IMR-90 (cell line): ENCODE measurements at regions not wholly inside any gene's neighbourhood (a gene's known extent, or its start where the extent isn't known, plus 50 kb on each side); places are given as distances from the start of the nearest gene placed in this dataset.

ENCODE experiments used
- ATAC-seq: fragments of 200-7000 bp; cut with Tn5 transposase; 2 replicates; pipeline ENCODE4 v1.9.1; 2020; ENCODE audit warnings: low read depth, mild to moderate bottlenecking, moderate library complexity
- BruUV-seq: library from RNA; stranded (reverse); fragments of 400-500 nt; replicated peaks from 2 replicates; lab custom pipeline; 2021; lab: Mats Ljungman, UMichigan
- CTCF ChIA-PET: fragments of 300-600 bp; formaldehyde crosslinking; extraction: SDS; loops from one replicate; lab custom pipeline; 2021; ENCODE audit warnings: antibody characterized with exemption; lab: Yijun Ruan, JAX
- POLR2A ChIA-PET: fragments of 300-600 bp; sonication (Branson Sonifier 250); formaldehyde crosslinking; loops from one replicate; lab custom pipeline; 2022; ENCODE audit warnings: antibody characterized with exemption; ENCODE audit not compliant: unreplicated experiment; lab: Charles Lee
- DNase-seq: peaks from one replicate; pipeline ENCODE4 v3.0.0; 2013
- H2AFZ ChIP-seq: replicated peaks from 2 replicates; pipeline ENCODE3; 2013; ENCODE audit warnings: low read length, mild to moderate bottlenecking; ENCODE audit not compliant: poor library complexity
- H2AK5ac ChIP-seq: 2 replicates; pipeline ENCODE4 v1.6.1; 2013; ENCODE audit warnings: low read depth, low read length, inconsistent platforms
- H2AK9ac ChIP-seq: replicated peaks from 2 replicates; pipeline ENCODE3; 2013; ENCODE audit warnings: mild to moderate bottlenecking, low read depth, low read length, moderate library complexity; ENCODE audit not compliant: poor library complexity
- H2BK120ac ChIP-seq: 2 replicates; pipeline ENCODE4 v1.6.1; 2013; ENCODE audit warnings: low read depth, low read length, inconsistent platforms
- H2BK15ac ChIP-seq: 3 replicates; pipeline ENCODE4 v1.6.1; 2013; ENCODE audit warnings: low read depth, low read length, inconsistent platforms
- H2BK20ac ChIP-seq: 2 replicates; pipeline ENCODE4 v1.6.1; 2013; ENCODE audit warnings: low read depth, mild to moderate bottlenecking, inconsistent platforms, low read length, moderate library complexity
- H2BK5ac ChIP-seq: 2 replicates; pipeline ENCODE4 v1.6.1; 2013; ENCODE audit warnings: mild to moderate bottlenecking, low read depth, low read length, inconsistent platforms; ENCODE audit not compliant: poor library complexity, severe bottlenecking
- H3K14ac ChIP-seq: replicated peaks from 2 replicates; pipeline ENCODE4 v1.6.1; 2013; ENCODE audit warnings: low read depth, low read length, inconsistent platforms
- H3K18ac ChIP-seq: 2 replicates; pipeline ENCODE4 v1.6.1; 2013; ENCODE audit warnings: low read depth, low read length, control low read depth
- H3K23ac ChIP-seq: 2 replicates; pipeline ENCODE4 v1.6.1; 2013; ENCODE audit warnings: low read depth, low read length, inconsistent platforms
- H3K27ac ChIP-seq: 2 replicates; pipeline ENCODE4 v1.5.1; 2013; ENCODE audit warnings: mild to moderate bottlenecking, control low read depth, low read length; ENCODE audit not compliant: insufficient read depth
- H3K27me3 ChIP-seq: 2 replicates; pipeline ENCODE4 v1.6.1; 2013; ENCODE audit warnings: low read length; ENCODE audit not compliant: control insufficient read depth, insufficient read depth
- H3K36me3 ChIP-seq: 2 replicates; pipeline ENCODE4 v1.6.1; 2013; ENCODE audit warnings: low read length, mixed read lengths; ENCODE audit not compliant: control insufficient read depth, insufficient read depth
- H3K4ac ChIP-seq: 2 replicates; pipeline ENCODE4 v1.6.1; 2013; ENCODE audit warnings: low read depth, low read length, inconsistent platforms
- H3K4me1 ChIP-seq: 2 replicates; pipeline ENCODE4 v1.6.1; 2013; ENCODE audit warnings: low read length, mixed read lengths; ENCODE audit not compliant: control insufficient read depth, insufficient read depth
- H3K4me2 ChIP-seq: 2 replicates; pipeline ENCODE4 v1.6.1; 2013; ENCODE audit warnings: low read depth, mild to moderate bottlenecking, control low read depth, low read length, moderate library complexity
- H3K4me3 ChIP-seq: 2 replicates; pipeline ENCODE4 v1.5.1; 2013; ENCODE audit warnings: low read depth, mild to moderate bottlenecking, control low read depth, low read length, moderate library complexity; ENCODE audit not compliant: insufficient read depth
- H3K56ac ChIP-seq: 2 replicates; pipeline ENCODE4 v1.6.1; 2013; ENCODE audit warnings: low read length, inconsistent platforms; ENCODE audit not compliant: insufficient read depth; ENCODE audit errors: extremely low read depth
- H3K79me1 ChIP-seq, 2 experiments: 2 replicates each; pipeline ENCODE4 v1.6.1; 2013; ENCODE audit warnings: low read length in 2 of 2, inconsistent platforms in 1 of 2, low read depth in 1 of 2
- H3K9ac ChIP-seq: 2 replicates; pipeline ENCODE4 v1.6.1; 2013; ENCODE audit warnings: low read depth, low read length, control low read depth
- H3K9me1 ChIP-seq: 2 replicates; pipeline ENCODE4 v1.6.1; 2013; ENCODE audit warnings: low read length, inconsistent platforms; ENCODE audit not compliant: insufficient read depth
- H3K9me3 ChIP-seq: 2 replicates; pipeline ENCODE4 v1.6.1; 2013; ENCODE audit warnings: low read length; ENCODE audit not compliant: control insufficient read depth, insufficient read depth
- H4K20me1 ChIP-seq: 2 replicates; pipeline ENCODE4 v1.6.1; 2013; ENCODE audit warnings: low read length, inconsistent platforms; ENCODE audit not compliant: insufficient read depth
- H4K5ac ChIP-seq: 2 replicates; pipeline ENCODE4 v1.6.1; 2013; ENCODE audit warnings: mild to moderate bottlenecking, low read depth, low read length, control low read depth
- H4K8ac ChIP-seq, 2 experiments: 2 replicates each; pipeline ENCODE4 v1.6.1; 2013; ENCODE audit warnings: low read depth in 2 of 2, low read length in 2 of 2, control low read depth in 1 of 2, inconsistent platforms in 1 of 2
- H4K91ac ChIP-seq: 2 replicates; pipeline ENCODE4 v1.6.1; 2013; ENCODE audit warnings: low read depth, low read length, inconsistent platforms; ENCODE audit not compliant: insufficient read depth
- BHLHE40 ChIP-seq: fragments of 150-350 bp; IDR thresholded peaks from 2 replicates; pipeline ENCODE4 v1.6.1; 2016; ENCODE audit warnings: mild to moderate bottlenecking, low read depth, low read length
- CEBPB ChIP-seq: IDR thresholded peaks from 2 replicates; pipeline ENCODE4 v1.6.1; 2012; ENCODE audit warnings: low read depth, low read length, improper control_type of control experiment
- CHD1 ChIP-seq: IDR thresholded peaks from 2 replicates; pipeline ENCODE4 v1.6.1; 2012; ENCODE audit warnings: low read depth, low read length, improper control_type of control experiment
- CTCF ChIP-seq: conservative IDR thresholded peaks from 2 replicates; pipeline ENCODE4 v1.5.1; 2012; ENCODE audit warnings: mild to moderate bottlenecking, low read depth, low read length, improper control_type of control experiment
- ELK1 ChIP-seq: fragments of 150-350 bp; IDR thresholded peaks from 2 replicates; pipeline ENCODE4 v1.6.1; 2016; ENCODE audit warnings: low read depth, mild to moderate bottlenecking, low read length, moderate library complexity, borderline replicate concordance
- FOS ChIP-seq: fragments of 150-350 bp; IDR thresholded peaks from 2 replicates; pipeline ENCODE4 v1.6.1; 2016; ENCODE audit warnings: low read depth, low read length
- MAFK ChIP-seq: IDR thresholded peaks from 2 replicates; pipeline ENCODE4 v1.6.1; 2012; ENCODE audit warnings: low read depth, low read length, improper control_type of control experiment
- MAZ ChIP-seq: IDR thresholded peaks from 2 replicates; pipeline ENCODE4 v1.6.1; 2012; ENCODE audit warnings: low read depth, mild to moderate bottlenecking, low read length, improper control_type of control experiment, moderate library complexity, borderline replicate concordance
- MXI1 ChIP-seq: IDR thresholded peaks from 2 replicates; pipeline ENCODE4 v1.6.1; 2012; ENCODE audit warnings: low read depth, mild to moderate bottlenecking, low read length, moderate library complexity, borderline replicate concordance
- NFE2L2 ChIP-seq: fragments of 150-350 bp; IDR thresholded peaks from 2 replicates; pipeline ENCODE4 v1.6.1; 2016; ENCODE audit warnings: low read depth, mild to moderate bottlenecking, low read length
- POLR2A ChIP-seq: IDR thresholded peaks from 2 replicates; pipeline ENCODE4 v1.6.1; 2012; ENCODE audit warnings: mild to moderate bottlenecking, low read depth, low read length
- RAD21 ChIP-seq: IDR thresholded peaks from 2 replicates; pipeline ENCODE4 v1.6.1; 2012; ENCODE audit warnings: low read length, improper control_type of control experiment
- RCOR1 ChIP-seq: IDR thresholded peaks from 2 replicates; pipeline ENCODE4 v1.6.1; 2012; ENCODE audit warnings: mild to moderate bottlenecking, low read length, improper control_type of control experiment; ENCODE audit not compliant: insufficient replicate concordance
- RFX5 ChIP-seq: IDR thresholded peaks from 2 replicates; pipeline ENCODE4 v1.8.0; 2012; ENCODE audit warnings: low read depth, mild to moderate bottlenecking, low read length, moderate library complexity
- SMC3 ChIP-seq: fragments of 150-350 bp; IDR thresholded peaks from 2 replicates; pipeline ENCODE4 v1.6.1; 2016; ENCODE audit warnings: low read depth, mild to moderate bottlenecking, antibody characterized with exemption, low read length, moderate library complexity
- USF2 ChIP-seq: fragments of 150-350 bp; IDR thresholded peaks from 2 replicates; pipeline ENCODE4 v1.6.1; 2017; ENCODE audit warnings: mild to moderate bottlenecking, antibody characterized with exemption, low read length, low read depth
- WGBS, 2 experiments: methylation state at CpG; one replicate each; pipeline versions ENCODE4 v1.1.5 to v1.1.7; 2013; ENCODE audit warnings: missing lambda C conversion rate in 2 of 2; ENCODE audit not compliant: insufficient read length in 1 of 2; ENCODE audit errors: extremely low coverage in 2 of 2; 5-methylcytosine and 5-hydroxymethylcytosine counted together
- dilution Hi-C: fragments of 300-500 bp; cut with HindIII; formaldehyde crosslinking; loops from one replicate; pipeline ENCODE4 v1.14.3; 2018; ENCODE audit warnings: low sequenced_read_pairs; ENCODE audit not compliant: unreplicated experiment
- in situ Hi-C: fragments of 300-500 bp; cut with MboI; formaldehyde crosslinking; loops from 3 replicates; pipeline ENCODE4 v1.14.3; 2019; ENCODE audit warnings: low sequenced_read_pairs, inconsistent platforms, mixed read lengths
- intact Hi-C: fragments of 100-400 bp; cut with micrococcal nuclease; formaldehyde crosslinking; loops from 2 replicates; pipeline ENCODE4 v1.10.0; 2022

- intact Hi-C loops (no loop called here), in situ Hi-C loops (no loop called here), dilution Hi-C loops (no loop called here)
- peaks cover 20% of the 10 kb centered on the region; the same call in 1 of the 2 replicates for H3K9me3 ChIP-seq
- no peak overlapping the region for H3K56ac ChIP-seq
- no peak overlapping the region for H3K27ac ChIP-seq
- H2AFZ ChIP-seq = no peak overlapping the region
- no peaks in the 10 kb centered on the region for H3K4me1 ChIP-seq
- no peaks in the 10 kb centered on the region for H3K9me1 ChIP-seq
- no peaks in the 10 kb centered on the region for H3K27me3 ChIP-seq
- no peak overlapping the region for H3K4me3 ChIP-seq
- H3K18ac ChIP-seq = no peak overlapping the region
- no peak overlapping the region for H3K14ac ChIP-seq
- no peak overlapping the region for H3K4ac ChIP-seq
- H3K9ac ChIP-seq = no peak overlapping the region
- TF ChIP-seq MAZ (no peak), NFE2L2 (no peak), RFX5 (no peak), BHLHE40 (no peak), RAD21 (no peak), RCOR1 (no peak), CEBPB (no peak), MXI1 (no peak), CHD1 (no peak), CTCF (no peak), MAFK (no peak), FOS (no peak), SMC3 (no peak), POLR2A (no peak), USF2 (no peak), ELK1 (no peak)
- H2BK5ac ChIP-seq = no peak overlapping the region
- H2AK9ac ChIP-seq = no peak overlapping the region
- H2BK15ac ChIP-seq = no peak overlapping the region
- no peak overlapping the region for H2BK120ac ChIP-seq
- no peak for DNase-seq
- H3K23ac ChIP-seq = no peak overlapping the region
- POLR2A ChIA-PET = no interaction called here
- H3K79me1 ChIP-seq = no peaks in the 10 kb centered on the region
- 77% methylated on average over 10 of the region's 35 CpGs; no CpG with 5 or more reads in 1 of the 2 experiments for WGBS, 2 experiments
- H4K8ac ChIP-seq = no peak overlapping the region
- no peak for ATAC-seq
- no peak overlapping the region for H2AK5ac ChIP-seq
- CTCF ChIA-PET = no interaction called here
- no peaks in the 10 kb centered on the region for H3K36me3 ChIP-seq
- H4K5ac ChIP-seq = no peak overlapping the region
- H2BK20ac ChIP-seq = no peak overlapping the region
- no peaks in the 10 kb centered on the region for H4K20me1 ChIP-seq
- H3K4me2 ChIP-seq = no peak overlapping the region
- BruUV-seq = no TSS peak
- no peak overlapping the region for H4K91ac ChIP-seq
Measured at GRCh38 chr17:22692066-22692805, 999.9 kb downstream of the KCNJ18 start.
